A673 (cell line): ENCODE measurements at regions not wholly inside any gene's neighbourhood (a gene's known extent, or its start where the extent isn't known, plus 50 kb on each side); places are given as distances from the start of the nearest gene placed in this dataset.

Experiments used
- BruUV-seq: library from RNA; stranded (reverse); fragments of 400-500 nt; replicated peaks from 2 replicates; lab custom pipeline; 2021; lab: Mats Ljungman, UMichigan
- CTCF ChIA-PET: fragments of 300-600 bp; sonication (Branson Sonifier 250); formaldehyde crosslinking; loops from one replicate; lab custom pipeline; 2022; ENCODE audit warnings: antibody characterized with exemption; lab: Charles Lee
- POLR2A ChIA-PET: fragments of 300-600 bp; sonication (Branson Sonifier 250); formaldehyde crosslinking; loops from one replicate; lab custom pipeline; 2022; ENCODE audit warnings: antibody characterized with exemption; ENCODE audit not compliant: low non-redundant PET; lab: Charles Lee
- DNase-seq: peaks from one replicate; pipeline ENCODE4 v3.0.0-alpha.2; 2015; ENCODE audit warnings: low spot score
- H3K27ac ChIP-seq: fragments of 200-600 bp; sonication (generic); 2 replicates; pipeline ENCODE4 v1.5.1; 2016; ENCODE audit warnings: mixed run types, low read depth, mild to moderate bottlenecking, mixed read lengths, antibody characterized with exemption, low read length; ENCODE audit not compliant: poor library complexity, severe bottlenecking
- H3K27me3 ChIP-seq: fragments of 200-600 bp; sonication (generic); replicated peaks from 2 replicates; pipeline ENCODE4 v1.6.1; 2017; ENCODE audit warnings: mixed run types, low read depth, mild to moderate bottlenecking, mixed read lengths, antibody characterized with exemption, low read length; ENCODE audit not compliant: insufficient read depth, poor library complexity
- H3K36me3 ChIP-seq: fragments of 200-600 bp; sonication (generic); 2 replicates; pipeline ENCODE4 v1.6.1; 2016; ENCODE audit warnings: mixed run types, mild to moderate bottlenecking, mixed read lengths, antibody characterized with exemption, low read length; ENCODE audit not compliant: insufficient read depth, poor library complexity, severe bottlenecking
- H3K4me1 ChIP-seq: fragments of 200-600 bp; sonication (generic); 2 replicates; pipeline ENCODE4 v1.6.1; 2017; ENCODE audit warnings: mixed run types, mild to moderate bottlenecking, mixed read lengths, antibody characterized with exemption, low read length; ENCODE audit not compliant: insufficient read depth, poor library complexity, severe bottlenecking
- H3K4me3 ChIP-seq: fragments of 200-600 bp; sonication (generic); 2 replicates; pipeline ENCODE4 v1.5.1; 2016; ENCODE audit warnings: low read depth, mixed run types, mild to moderate bottlenecking, mixed read lengths, low read length; ENCODE audit not compliant: poor library complexity, severe bottlenecking
- H3K9me3 ChIP-seq: fragments of 200-600 bp; sonication (generic); 2 replicates; pipeline ENCODE4 v1.6.1; 2016; ENCODE audit warnings: mixed run types, low read depth, mild to moderate bottlenecking, mixed read lengths, antibody characterized with exemption, low read length; ENCODE audit not compliant: poor library complexity, severe bottlenecking
- EZH2 ChIP-seq: fragments of 200-600 bp; sonication (generic); IDR thresholded peaks from 2 replicates; pipeline ENCODE4 v1.6.1; 2017; ENCODE audit warnings: borderline replicate concordance, low read depth, mild to moderate bottlenecking, mixed read lengths, antibody characterized with exemption, low read length; ENCODE audit not compliant: poor library complexity, severe bottlenecking
- intact Hi-C: fragments of 100-400 bp; cut with micrococcal nuclease; formaldehyde crosslinking; loops from one replicate; pipeline ENCODE4 v1.10.0; 2022; ENCODE audit not compliant: unreplicated experiment
- TF ChIP-seq, protein P1 (sequence below): fragments of 300-800, 200-600 bp; sonication (generic); conservative IDR thresholded peaks from 2 replicates; pipeline ENCODE4 v1.5.1; 2017; ENCODE audit warnings: low read depth, mild to moderate bottlenecking, antibody characterized with exemption, low read length, moderate library complexity, mixed read lengths

DNA sequence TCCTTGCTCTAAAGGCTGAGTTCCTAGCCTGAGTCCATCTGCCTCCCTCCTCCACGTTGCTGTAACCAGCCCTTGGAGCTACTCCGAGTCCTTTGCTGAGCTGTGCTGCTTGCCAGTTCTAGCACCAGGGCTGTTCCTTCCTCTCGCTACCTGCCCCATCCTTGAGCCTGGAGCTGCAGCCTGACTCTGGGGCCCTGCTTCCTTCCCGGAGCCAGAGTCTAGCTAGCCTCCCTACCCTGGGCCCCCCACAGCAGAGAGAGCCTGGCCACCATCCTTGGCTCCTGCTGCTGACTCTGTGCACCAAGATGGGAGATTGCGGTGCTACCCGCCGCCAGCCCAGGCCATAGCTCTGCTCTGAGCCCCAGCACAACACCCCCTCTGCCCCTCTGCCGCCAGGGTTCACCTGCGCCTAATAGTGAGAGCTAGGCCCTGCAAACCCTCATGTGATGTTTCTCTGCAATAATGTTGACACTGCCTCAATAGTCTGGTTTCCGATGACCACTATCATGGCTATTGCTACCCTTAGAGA, 135.9 kb upstream of the ASB18 start:
- no peaks in the 10 kb centered on the region for H3K27me3 ChIP-seq
- no peak overlapping the region for H3K4me3 ChIP-seq
- BruUV-seq: no TSS peak
- CTCF ChIA-PET: no interaction called here
- POLR2A ChIA-PET: no interaction called here
- no peak for DNase-seq
- TF ChIP-seq EZH2: no peak
- TF ChIP-seq, protein P1, sequence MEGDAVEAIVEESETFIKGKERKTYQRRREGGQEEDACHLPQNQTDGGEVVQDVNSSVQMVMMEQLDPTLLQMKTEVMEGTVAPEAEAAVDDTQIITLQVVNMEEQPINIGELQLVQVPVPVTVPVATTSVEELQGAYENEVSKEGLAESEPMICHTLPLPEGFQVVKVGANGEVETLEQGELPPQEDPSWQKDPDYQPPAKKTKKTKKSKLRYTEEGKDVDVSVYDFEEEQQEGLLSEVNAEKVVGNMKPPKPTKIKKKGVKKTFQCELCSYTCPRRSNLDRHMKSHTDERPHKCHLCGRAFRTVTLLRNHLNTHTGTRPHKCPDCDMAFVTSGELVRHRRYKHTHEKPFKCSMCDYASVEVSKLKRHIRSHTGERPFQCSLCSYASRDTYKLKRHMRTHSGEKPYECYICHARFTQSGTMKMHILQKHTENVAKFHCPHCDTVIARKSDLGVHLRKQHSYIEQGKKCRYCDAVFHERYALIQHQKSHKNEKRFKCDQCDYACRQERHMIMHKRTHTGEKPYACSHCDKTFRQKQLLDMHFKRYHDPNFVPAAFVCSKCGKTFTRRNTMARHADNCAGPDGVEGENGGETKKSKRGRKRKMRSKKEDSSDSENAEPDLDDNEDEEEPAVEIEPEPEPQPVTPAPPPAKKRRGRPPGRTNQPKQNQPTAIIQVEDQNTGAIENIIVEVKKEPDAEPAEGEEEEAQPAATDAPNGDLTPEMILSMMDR: no peak
- H3K4me1 ChIP-seq: no peaks in the 10 kb centered on the region
- H3K27ac ChIP-seq: no peak overlapping the region
- intact Hi-C loops: no loop called here
- no peaks in the 10 kb centered on the region for H3K9me3 ChIP-seq
- no peaks in the 10 kb centered on the region for H3K36me3 ChIP-seq

DNA sequence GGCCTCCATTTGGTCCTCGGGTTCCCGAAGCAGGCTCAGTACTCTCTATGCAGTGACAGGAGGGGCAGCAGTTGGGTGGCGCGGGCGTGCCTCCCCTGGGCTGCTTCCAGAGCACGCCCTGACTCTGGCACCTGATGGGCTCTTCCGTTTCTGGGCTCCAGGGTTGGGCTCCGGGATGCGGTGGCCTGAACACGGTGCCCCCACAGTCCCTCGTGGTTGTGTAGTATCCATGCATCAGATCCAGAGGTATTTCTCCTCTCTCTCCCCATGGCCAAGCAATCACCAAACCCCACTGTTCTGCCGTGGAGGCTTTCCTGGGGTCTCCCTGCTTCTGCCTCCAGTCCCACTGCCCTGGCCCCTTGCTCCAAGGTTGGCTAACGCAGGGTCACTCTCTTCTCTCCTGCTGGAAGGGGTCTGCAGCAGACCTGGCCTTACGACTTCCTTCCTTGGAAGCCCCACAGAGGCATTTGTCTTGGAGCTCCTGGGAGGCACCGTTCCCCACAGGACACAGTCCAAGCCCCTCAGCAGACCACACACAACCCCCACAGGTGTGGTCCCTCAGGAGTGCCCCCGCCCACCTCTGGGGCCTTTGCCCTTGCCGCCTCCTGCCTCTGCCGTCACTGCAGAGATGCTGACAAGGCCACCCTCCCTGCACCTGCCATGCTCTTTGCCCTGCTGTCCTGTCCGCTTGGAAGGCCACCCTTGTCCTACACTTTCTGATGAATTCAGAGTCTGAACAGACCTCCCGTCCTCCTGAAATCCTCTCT, 136.6 kb upstream of the ASB18 start:
- H3K27me3 ChIP-seq: no peaks in the 10 kb centered on the region
- CTCF ChIA-PET: no interaction called here
- POLR2A ChIA-PET: no interaction called here
- no peaks in the 10 kb centered on the region for H3K36me3 ChIP-seq
- intact Hi-C loops: no loop called here
- no peak overlapping the region for H3K4me3 ChIP-seq
- DNase-seq: no peak
- BruUV-seq: no TSS peak
- no peaks in the 10 kb centered on the region for H3K4me1 ChIP-seq
- H3K27ac ChIP-seq: no peak overlapping the region
- no peak for TF ChIP-seq EZH2
- TF ChIP-seq, protein P1: no peak
- H3K9me3 ChIP-seq: no peaks in the 10 kb centered on the region

- Histone ChIP-seq H3K4me1 (no peaks in the 10 kb centered on the region), H3K4me3 (no peak overlapping the region), H3K36me3 (no peaks in the 10 kb centered on the region), H3K9me3 (no peaks in the 10 kb centered on the region), H3K27ac (no peak overlapping the region), H3K27me3 (no peaks in the 10 kb centered on the region)
- no TSS peak for BruUV-seq
- POLR2A ChIA-PET: no interaction called here
- no peak for TF ChIP-seq EZH2
- TF ChIP-seq, protein P1: no peak
- CTCF ChIA-PET: no interaction called here
- intact Hi-C loops: no loop called here
- no peak for DNase-seq
These were observed 138.0 kb upstream of the ASB18 start for GRCh38 chr2:236402033-236402790.
